HG02610 (cell line): ENCODE measurements at regions not wholly inside any gene's neighbourhood (a gene's known extent, or its start where the extent isn't known, plus 50 kb on each side); places are given as distances from the start of the nearest gene placed in this dataset.

Experiments
- ATAC-seq: cut with Tn5 transposase; IDR thresholded peaks from one replicate; pipeline ENCODE4 v1.9.1; 2021; ENCODE audit warnings: mild to moderate bottlenecking, moderate library complexity; ENCODE audit not compliant: unreplicated experiment

DNA sequence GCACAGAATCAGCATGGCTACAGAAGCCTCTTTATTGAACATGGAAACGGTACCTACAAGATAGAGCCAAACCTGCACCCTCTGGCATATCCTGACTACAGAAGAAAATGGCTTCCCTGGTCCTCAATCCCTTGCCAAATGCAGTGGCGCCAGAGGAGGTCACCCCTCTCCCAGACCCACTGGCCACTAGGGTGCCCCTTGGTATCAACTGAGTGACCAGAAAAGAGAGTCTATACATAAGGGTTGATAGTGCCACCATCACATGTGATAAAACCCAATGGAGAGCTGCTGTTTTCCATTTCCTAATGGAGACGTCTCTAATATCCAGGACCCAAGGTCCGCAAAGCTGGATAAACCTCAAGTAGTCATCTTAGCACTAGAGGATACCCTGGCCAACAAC is 52.7 kb upstream of the ALK start:
- no peak for ATAC-seq

DNA sequence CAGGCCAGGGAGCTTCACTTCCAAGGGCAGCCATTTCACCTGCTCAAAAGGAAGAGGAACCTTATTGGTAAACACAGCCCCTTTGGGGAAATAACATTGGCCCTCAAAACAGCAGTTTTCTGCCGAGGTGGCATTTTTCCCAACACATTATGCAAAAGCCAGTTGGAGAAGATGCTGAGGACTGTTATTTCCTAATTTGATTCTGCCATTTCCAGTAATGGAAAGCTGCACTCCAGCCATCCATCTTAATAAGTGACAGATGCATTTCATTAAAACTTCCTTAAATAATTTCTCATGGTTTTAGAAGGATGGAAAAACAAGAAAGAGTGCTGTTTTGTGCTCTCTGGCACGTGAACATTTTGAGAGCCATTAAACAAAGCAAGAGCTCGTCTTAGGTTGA is 55.9 kb upstream of the ALK start:
- no peak for ATAC-seq

DNA sequence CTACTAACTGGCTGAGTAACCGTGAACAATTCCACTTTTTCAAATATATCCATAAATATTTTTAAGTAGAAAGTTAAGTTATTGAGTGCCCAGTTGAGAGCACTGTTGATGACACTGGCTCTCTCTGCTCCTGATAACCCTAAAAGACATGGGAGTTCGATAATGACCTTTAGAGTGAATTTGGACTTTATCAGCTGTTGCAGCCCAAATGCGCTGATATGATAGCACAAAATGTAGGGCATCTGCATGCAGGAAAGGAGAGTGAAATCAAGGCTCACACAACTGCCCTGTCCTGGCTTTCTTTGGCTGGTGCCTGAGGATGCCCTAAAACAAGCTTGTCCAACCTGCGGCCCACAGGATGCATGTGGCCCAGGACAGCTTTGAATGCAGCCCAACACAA is 60.0 kb upstream of the ALK start:
- no peak for ATAC-seq

DNA sequence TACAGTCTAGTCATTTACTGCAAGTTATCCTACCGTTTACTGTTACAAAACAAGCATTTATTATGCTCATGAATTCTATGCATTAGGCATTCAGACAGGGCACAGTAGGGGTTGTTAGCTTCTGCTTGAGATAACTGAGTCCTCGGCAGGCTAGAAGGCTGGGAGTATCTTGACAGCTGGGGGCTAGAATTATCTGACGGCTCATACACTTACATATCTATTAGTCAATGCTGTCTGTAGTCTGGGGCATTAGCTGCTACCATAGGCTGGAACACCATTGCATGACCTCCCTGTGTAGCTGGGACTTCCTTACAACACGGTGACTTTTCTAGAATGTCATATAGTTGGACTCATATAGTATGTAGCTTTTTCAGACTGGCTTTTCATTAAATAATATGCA is 61.9 kb upstream of the ALK start:
- ATAC-seq = no peak

DNA sequence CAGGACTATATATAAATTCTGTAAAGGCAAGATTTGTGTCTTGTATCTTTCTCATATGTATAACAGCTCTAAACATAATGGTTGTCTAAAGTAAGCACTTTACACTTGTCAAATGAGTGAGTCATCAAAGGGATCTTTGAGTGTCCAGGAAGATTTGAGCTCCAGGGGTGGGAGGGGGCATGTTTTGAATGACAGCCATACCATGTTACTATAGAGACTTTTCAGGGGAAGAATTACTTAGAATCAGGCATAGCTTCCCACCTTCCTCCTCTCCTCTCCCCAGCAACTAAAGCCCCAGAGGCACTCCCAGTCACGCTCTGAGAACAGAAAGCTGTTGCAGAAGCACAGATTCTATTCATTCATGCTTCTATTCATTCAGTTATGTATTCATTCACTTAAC is 65.8 kb upstream of the ALK start:
- no peak for ATAC-seq

DNA sequence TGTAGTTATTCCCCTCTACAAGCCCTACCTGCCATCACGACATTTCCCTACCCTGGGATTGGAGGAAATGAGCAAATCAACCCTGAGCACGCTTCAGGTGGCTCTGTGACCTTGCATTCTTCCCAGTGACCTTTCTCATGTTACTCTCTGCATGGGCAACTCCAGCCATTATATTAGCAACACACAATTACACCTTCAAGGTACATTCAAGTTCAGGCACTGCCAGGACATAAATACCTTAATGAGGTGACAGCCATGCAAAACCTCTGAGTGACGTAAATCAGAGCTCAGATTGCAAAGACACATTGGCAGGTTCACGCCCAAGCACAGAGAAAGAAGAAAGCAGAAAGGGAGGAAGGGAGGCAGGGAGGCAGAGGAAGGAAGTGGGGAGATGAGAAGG is 68.7 kb upstream of the ALK start:
- no peak for ATAC-seq

DNA sequence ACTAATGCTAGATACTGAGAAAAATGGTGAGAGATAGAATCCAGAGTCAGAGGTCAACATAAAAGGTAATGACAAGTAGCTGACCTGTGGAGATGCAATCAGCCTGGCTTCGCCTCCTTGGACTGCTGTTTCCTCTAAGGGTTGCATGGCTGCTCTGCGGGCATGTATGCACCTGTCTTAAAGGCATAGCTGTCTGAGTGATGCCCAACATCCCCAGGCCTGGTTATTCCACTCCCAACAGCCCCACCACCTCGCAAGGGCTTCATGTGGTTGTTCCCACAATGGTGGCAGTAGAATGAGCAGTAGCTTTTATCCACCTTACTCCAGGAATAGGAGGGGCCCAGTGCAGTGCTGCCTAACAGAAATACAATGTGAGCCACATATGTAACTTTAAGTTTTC is 69.7 kb upstream of the ALK start:
- ATAC-seq = no peak

DNA sequence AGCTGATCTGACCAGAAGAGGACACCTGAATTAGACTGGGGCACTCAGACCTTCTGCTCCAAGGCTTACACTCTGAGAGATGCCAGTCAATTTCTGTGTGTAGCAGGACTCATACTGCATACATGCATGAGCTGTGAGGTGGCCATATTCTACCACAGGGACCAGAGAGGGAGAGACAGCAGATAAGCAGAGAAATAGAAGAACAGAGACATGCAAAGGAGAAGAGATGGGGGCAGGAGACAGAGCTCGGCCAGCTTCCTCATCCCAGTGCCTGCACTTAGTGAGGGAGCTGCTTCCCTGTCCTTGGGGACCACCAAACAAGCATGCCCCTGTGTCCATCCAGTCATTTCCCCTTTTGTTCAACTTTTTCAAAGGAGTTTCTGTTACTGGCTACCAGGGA is 73.9 kb upstream of the ALK start:
- no peak for ATAC-seq

DNA sequence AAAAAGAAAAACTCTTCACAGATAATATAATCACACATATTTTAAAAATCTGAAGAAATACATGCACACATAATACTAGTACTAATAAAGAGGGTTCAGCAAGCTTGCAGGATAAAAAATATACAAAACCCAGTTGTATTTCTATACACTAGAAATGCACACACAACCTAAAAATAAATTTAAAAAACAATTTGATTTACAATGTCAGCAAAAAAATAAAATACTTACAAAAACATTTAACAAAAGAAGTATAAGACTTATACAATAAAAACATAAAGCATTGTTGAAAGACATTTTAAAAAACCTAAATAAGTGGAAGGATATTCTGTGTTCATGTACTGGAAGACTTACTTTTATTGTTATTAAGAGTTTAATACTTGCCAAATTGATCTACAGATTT is 81.7 kb upstream of the ALK start:
- ATAC-seq = no peak

DNA sequence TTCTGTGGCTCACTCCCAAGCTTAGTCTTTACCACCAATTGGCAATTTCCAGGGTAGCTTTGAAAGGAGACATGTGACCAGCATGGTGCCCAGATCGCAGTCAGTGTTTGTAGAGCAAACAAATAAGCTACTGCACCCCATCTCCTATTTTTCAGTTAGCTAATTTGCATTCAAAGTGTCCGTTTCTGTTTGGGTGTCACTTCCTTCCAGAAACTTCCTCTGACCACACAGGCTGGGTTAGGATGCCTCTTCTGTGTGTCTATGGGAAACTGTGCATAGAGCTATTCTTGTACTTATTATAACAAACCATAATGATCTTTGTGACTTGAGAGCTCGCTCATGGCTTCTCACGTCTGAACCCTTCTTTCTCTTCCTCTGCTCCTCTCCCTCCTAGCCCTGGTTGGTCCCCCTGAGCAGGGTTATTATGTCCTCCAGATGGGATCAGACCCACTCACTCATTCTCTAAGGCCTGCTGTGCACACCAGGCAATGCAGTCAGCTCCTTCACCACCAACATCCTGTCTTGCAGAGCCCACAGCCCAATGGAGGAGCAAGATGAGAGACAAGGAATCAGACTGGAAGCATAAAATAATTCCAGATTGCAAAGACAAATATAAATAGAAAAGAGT is 101.2 kb upstream of the ALK start:
- ATAC-seq = no peak

DNA sequence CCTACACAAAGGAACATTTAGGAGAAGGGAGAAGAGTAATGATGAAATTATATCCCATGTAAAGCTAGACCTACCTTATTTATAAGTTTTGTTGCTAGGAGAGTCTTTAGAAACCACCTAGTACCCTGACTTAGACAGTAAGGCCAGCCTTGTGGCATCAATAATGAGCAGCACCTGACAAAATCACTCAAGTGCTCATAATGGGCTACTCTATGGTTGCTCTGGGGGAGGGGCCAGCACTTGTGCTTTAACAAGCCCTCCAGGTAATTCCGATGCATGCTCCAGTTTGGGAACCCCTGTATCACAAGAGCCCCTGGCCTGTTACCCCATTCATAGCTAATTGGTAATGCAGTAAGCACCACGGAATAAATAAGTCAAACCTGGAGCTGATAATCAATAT is 102.9 kb upstream of the ALK start:
- ATAC-seq = no peak

DNA sequence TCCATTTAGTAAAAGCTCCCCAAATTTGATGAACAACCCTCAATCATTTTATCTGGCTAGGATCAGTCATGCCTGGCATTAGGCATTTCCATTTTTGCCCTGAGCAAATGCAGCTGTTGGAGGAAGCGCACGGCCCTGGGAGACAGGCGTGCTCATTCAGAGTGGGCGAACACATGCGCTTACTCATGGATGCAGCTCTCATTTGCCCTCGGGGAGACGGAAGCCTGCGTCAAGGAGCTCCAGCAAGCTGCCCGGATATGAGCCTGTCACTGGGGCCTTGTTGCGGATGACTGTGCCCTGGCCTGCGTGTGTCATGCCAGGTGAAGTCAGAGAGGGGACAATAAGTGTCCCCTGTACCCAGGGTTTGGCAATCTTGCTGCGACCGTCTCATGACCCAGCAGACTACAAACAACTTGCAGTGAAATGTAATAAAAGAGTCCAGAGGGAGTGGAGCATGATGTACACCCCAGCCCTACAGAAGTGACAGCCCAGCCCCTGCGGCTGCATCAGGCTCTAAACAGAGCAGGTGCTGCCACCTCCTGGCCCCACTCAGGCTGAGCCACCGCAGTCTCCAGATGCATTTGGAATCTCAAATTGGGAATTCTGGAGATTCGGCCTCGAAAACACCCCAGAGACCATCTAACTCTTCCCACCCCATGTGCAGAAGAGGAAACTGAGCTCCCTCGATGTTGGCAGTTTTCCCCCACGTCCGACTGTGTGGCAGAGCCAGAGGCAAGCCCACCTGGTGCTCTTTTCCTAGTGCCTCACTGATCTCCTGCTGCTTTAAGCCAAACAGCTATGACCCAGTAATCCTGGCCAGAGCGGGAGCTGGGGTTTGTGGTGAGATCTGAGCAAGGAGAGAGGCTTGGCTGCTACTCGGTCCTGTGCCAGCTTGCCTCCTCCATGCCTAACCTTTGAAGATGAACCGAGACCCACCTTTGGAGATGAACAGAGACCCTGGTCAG is 105.0 kb upstream of the ALK start:
- ATAC-seq = no peak

DNA sequence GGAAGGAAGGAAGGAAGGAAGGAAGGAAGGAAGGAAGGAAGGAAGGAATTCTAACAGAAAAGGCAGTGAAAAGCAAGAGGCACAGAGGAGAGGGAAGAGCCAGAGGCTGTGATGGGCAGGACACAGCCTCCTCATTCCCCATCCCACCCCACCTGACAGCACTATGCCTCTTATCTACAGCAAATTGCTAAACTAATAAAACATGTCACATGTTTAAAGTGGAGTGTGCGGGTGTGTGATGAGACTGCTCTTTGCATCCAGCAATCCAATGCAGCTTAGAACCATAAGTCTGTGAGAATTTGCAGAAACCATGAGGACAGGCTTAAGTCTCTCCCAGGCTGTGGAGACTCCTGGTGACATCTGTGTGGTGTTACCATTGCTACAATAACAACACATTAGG is 108.4 kb upstream of the ALK start:
- ATAC-seq = no peak

DNA sequence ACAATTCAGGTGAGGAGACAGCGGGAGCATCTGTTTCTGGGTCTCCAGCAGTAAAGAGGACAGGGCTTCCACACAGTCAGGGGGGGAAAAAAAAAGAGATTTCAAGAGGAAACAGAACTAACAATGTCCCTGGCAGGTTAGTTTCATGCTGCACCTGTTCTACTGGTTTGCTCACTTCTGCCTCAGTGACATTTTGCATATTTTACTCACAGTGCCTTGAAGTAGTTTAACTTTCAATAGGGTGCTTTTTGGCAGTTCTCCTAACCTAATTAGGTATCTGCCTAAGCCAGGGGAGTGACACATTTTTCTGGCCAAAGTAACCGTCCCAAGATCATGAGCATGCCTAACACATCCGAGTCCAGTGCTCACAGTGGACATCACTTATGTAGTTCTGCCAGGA is 109.0 kb upstream of the ALK start:
- no peak for ATAC-seq

DNA sequence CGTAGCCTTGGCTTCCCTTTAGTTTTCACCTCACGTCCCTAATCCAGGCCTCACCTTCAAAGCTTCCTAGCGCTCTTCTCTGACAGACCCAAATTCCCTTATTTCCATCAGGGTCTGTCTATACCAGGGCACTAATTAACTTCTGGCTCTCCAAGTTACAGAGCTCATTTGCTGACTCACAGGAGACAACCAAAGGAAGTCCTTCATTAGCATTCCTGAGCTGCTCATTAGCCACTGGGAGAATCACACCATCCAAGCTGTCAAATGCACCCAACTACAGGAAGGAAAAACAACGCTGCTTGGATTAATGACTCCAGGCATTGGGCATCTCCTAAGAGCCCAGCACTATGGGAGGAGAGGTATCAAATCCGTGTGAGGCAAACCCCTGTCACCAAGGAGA is 109.8 kb upstream of the ALK start:
- ATAC-seq = no peak

DNA sequence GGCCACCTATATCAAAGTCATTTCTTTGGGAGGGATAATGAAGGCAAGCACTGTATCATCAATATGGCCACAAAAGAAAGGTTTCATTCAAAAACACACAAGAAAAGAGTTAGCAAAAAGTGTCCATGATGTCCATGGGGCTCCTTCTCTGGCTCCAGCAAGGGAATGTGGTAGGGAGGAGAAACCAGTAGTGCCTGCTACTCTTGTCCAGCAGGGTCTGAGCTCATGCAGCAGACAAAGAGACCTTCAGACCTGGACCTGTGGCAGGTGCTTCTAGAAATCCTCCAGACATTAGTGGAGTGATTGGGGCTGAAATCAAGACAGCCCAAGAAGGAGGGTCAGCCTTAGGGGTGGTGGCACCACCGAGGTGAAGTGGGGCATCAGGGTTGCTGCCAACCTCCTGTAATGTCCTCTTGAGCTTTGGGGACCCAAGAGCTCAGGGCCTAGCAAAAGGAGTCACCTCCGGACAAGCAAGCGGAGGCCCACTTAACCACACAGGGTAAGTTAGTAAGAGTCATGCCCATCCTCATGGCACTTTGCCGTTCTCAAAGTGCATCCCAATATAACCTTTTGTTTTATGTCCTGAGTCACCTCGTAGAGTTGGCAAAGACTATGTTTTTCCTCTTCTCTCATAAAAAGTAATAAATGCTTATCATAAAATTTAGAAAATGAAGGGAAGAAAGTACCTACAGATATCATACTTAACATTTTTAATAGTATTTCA is 112.6 kb upstream of the YPEL5 start:
- ATAC-seq = no peak

DNA sequence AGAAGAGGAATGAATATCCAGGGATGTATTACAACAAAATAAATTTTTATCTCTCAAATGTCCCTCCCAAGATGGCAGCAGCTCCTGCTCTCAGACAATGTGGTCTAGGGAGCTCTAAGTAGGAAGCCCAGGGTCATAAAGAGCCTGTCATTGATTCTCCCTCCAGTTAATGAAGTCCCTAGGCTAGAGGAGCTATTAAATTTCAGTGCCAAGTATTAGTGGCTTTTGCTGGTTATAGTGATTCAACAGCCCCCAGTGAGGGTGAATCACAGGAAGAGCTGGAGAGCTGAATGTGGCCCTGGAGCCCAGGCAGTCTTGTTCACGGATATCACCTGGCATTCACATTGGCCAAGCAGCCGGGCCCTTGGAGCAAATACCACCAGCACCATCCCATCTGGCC is 109.8 kb upstream of the YPEL5 start:
- no peak for ATAC-seq

DNA sequence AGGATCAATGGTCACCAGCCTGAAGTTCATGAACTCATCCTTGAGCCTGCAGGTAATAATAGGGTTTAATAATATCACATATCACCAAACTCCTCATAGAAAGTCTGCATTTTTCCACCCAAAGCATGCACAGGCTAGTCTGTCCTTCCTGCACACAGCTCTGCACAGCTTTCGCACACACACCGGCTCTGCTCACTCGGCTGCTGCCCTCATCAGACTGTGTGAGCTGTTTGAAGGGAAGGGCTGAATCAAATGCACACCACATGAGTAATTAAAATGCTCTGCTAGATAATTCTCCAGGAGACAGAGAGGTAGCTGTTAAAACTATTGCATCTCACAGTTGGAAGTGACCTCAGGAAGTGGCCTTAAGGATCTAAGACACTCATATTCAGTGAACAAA is 108.4 kb upstream of the YPEL5 start:
- ATAC-seq = no peak

DNA sequence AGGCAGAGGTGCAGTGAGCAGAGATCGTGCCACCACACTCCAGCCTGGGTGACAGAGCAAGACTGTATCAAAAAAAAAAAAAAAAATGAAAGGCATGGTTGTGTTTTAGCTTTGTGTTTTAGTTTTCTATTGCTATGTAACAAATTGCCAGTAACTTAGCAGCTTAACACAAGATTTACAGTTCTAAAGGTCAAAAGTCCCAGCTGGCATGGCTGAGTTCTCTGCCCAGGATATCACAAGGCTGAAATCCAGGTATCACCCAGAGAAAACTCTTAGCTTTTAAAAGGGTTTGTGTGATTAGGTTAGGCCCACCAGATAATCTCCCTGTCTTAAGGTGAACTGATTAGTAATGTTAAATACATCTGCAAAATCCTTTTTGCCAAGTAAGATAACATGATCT is 107.7 kb upstream of the YPEL5 start:
- no peak for ATAC-seq

DNA sequence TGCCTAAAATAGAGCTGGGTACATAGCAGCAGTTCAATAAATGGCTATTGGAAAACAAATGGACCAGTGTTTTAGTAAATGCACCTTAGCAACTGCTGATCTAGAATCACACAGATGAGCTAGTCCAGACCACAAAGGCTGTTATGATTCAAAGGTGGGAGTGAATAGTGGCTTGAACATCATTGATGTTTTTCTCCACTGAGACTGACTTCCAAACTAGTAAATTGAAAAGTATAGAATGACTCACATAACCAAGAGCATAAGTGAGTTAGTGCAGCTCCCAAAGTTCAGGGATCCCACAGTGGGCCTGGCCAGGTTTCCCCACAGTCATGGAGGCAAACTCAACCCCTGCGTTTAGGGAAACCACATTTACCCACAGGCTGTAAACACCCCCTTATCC is 106.7 kb upstream of the YPEL5 start:
- ATAC-seq = peak; percentile 57

DNA sequence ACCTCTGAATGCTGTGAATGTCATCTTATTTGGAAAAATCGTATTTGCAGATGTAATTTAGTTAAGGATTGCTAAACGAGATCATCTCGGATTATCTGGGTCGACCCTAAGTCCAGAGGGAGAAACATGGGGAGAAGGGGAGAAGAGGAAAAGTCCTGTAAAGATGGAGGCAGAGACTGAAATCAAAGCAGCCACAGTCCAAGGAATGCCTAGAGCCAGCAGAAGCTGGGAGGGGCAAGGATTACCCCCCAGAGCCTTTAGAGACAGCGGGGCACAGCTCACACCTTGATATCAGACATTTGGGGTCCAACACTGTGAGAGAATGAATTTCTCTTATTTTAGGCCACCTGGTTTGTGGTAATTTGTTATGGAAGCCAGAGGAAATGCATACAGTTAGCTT is 104.9 kb upstream of the YPEL5 start:
- no peak for ATAC-seq

DNA sequence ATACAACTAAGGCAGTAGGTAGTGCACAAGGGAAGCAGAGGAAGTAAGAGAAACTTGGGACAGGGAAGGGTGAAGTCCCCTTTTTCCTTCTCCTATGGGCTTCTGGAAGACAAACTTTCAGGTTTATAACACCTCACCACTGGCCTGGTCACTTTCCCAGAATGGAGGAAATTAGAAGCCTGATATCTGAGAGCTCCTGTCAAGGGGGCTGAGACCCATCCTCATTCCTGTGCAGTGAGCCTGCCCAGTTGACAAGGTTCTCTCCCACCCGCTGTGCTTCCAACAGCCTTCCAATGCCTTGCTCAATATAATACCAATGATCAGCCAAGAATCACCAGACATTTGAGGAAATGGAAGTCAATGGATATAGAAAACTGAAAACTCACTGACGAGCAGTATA is 100.4 kb upstream of the YPEL5 start:
- ATAC-seq = no peak
